Endodermal cell (in vitro differentiated cells): ENCODE measurements at regions not wholly inside any gene's neighbourhood (a gene's known extent, or its start where the extent isn't known, plus 50 kb on each side); places are given as distances from the start of the nearest gene placed in this dataset.

Source experiments
- DNase-seq: peaks from one replicate; pipeline ENCODE4 v3.0.0-alpha.2; 2017
- H3K27ac ChIP-seq: 2 replicates; pipeline ENCODE4 v1.5.1; 2013; ENCODE audit warnings: mild to moderate bottlenecking, low read depth, low read length, moderate library complexity
- H3K27me3 ChIP-seq: 2 replicates; pipeline ENCODE4 v1.6.1; 2013; ENCODE audit warnings: mild to moderate bottlenecking, low read length, moderate library complexity; ENCODE audit not compliant: insufficient read depth, control insufficient read depth, poor library complexity, severe bottlenecking
- H3K36me3 ChIP-seq: 2 replicates; pipeline ENCODE4 v1.7.0; 2013; ENCODE audit warnings: mild to moderate bottlenecking, low read length, moderate library complexity; ENCODE audit not compliant: control insufficient read depth, insufficient read depth
- H3K4me1 ChIP-seq: one replicate; pipeline ENCODE4 v1.7.0; 2013; ENCODE audit warnings: low read length; ENCODE audit not compliant: control insufficient read depth, insufficient read depth
- H3K4me3 ChIP-seq: 2 replicates; pipeline ENCODE4 v1.5.1; 2013; ENCODE audit warnings: mild to moderate bottlenecking, low read length, moderate library complexity
- H3K9ac ChIP-seq: 2 replicates; pipeline ENCODE4 v1.6.1; 2013; ENCODE audit warnings: mild to moderate bottlenecking, low read length, moderate library complexity; ENCODE audit not compliant: poor library complexity, severe bottlenecking; ENCODE audit errors: extremely low read depth
- H3K9me3 ChIP-seq: 2 replicates; pipeline ENCODE4 v1.6.1; 2013; ENCODE audit warnings: mild to moderate bottlenecking, low read length, moderate library complexity; ENCODE audit not compliant: control insufficient read depth
- H3K27ac Mint-ChIP-seq: 2 replicates; pipeline ENCODE4 v1.8.0; 2020; ENCODE audit warnings: mixed read lengths
- H3K27me3 Mint-ChIP-seq: 2 replicates; pipeline ENCODE4 v1.8.0; 2021; ENCODE audit warnings: mild to moderate bottlenecking, mixed read lengths; ENCODE audit not compliant: insufficient read depth
- H3K36me3 Mint-ChIP-seq: 2 replicates; pipeline ENCODE4 v1.8.0; 2020; ENCODE audit warnings: low read depth, mixed read lengths
- H3K4me1 Mint-ChIP-seq: 2 replicates; pipeline ENCODE4 v1.8.0; 2020; ENCODE audit warnings: mixed read lengths
- H3K4me3 Mint-ChIP-seq: 2 replicates; pipeline ENCODE4 v1.8.0; 2020; ENCODE audit warnings: mild to moderate bottlenecking, moderate library complexity, mixed read lengths
- H3K9me3 Mint-ChIP-seq: 2 replicates; pipeline ENCODE4 v1.8.0; 2020; ENCODE audit warnings: mild to moderate bottlenecking, mixed read lengths
- CTCF ChIP-seq: fragments of 200-600 bp; sonication (generic); conservative IDR thresholded peaks from 2 replicates; pipeline ENCODE4 v1.5.0; 2021; ENCODE audit warnings: antibody characterized with exemption, mild to moderate bottlenecking
- WGBS, 2 experiments: methylation state at CpG; one replicate each; pipeline versions ENCODE4 v1.1.5 to v1.1.7; 2013; ENCODE audit warnings: missing lambda C conversion rate in 2 of 2, mixed read lengths in 1 of 2; ENCODE audit not compliant: insufficient coverage in 1 of 2, insufficient read length in 1 of 2; 5-methylcytosine and 5-hydroxymethylcytosine counted together

- no peaks in the 10 kb centered on the region for H3K36me3 Mint-ChIP-seq
- H3K4me3 Mint-ChIP-seq = no peak overlapping the region
- H3K36me3 ChIP-seq = no peaks in the 10 kb centered on the region
- H3K9me3 ChIP-seq = no peaks in the 10 kb centered on the region
- TF ChIP-seq CTCF = no peak
- peaks cover 2% of the 10 kb centered on the region for H3K27me3 Mint-ChIP-seq
- no peaks in the 10 kb centered on the region for H3K4me1 ChIP-seq
- DNase-seq = no peak
- no peak overlapping the region for H3K4me3 ChIP-seq
- H3K27me3 ChIP-seq = no peaks in the 10 kb centered on the region
- no peak overlapping the region for H3K27ac Mint-ChIP-seq
- H3K9me3 Mint-ChIP-seq = no peaks in the 10 kb centered on the region
- peaks cover 3% of the 10 kb centered on the region for H3K4me1 Mint-ChIP-seq
- no peak overlapping the region for H3K27ac ChIP-seq
- H3K9ac ChIP-seq = no peak overlapping the region
- 95 to 96% methylated on average over 4 of the region's 4 CpGs for WGBS, 2 experiments
Observed at GRCh38 chr9:120099065-120099464, 480.9 kb downstream of the CDK5RAP2 start.

- H3K36me3 ChIP-seq = no peaks in the 10 kb centered on the region
- H3K9me3 ChIP-seq = no peaks in the 10 kb centered on the region
- H3K27ac Mint-ChIP-seq = no peak overlapping the region
- no peaks in the 10 kb centered on the region for H3K27me3 ChIP-seq
- TF ChIP-seq CTCF = no peak
- WGBS, 2 experiments = 49 to 68% methylated on average over 4 to 6 of the region's 6 CpGs
- no peaks in the 10 kb centered on the region for H3K36me3 Mint-ChIP-seq
- no peak overlapping the region for H3K9ac ChIP-seq
- no peak overlapping the region for H3K4me3 ChIP-seq
- H3K27ac ChIP-seq = no peak overlapping the region
- no peak overlapping the region for H3K4me3 Mint-ChIP-seq
- peaks cover 2% of the 10 kb centered on the region for H3K27me3 Mint-ChIP-seq
- H3K4me1 ChIP-seq = no peaks in the 10 kb centered on the region
- no peak for DNase-seq
- no peaks in the 10 kb centered on the region for H3K9me3 Mint-ChIP-seq
- peaks cover 3% of the 10 kb centered on the region for H3K4me1 Mint-ChIP-seq
Observed at GRCh38 chr9:120098584-120098983, 481.4 kb downstream of the CDK5RAP2 start.

- Mint-ChIP-seq H3K9me3 (peaks cover 10% of the 10 kb centered on the region), H3K36me3 (no peaks in the 10 kb centered on the region), H3K4me1 (peaks cover 9% of the 10 kb centered on the region), H3K27ac (no peak overlapping the region), H3K27me3 (peaks cover 26% of the 10 kb centered on the region), H3K4me3 (no peak overlapping the region)
- H3K27me3 ChIP-seq = peaks cover 17% of the 10 kb centered on the region
- H3K9ac ChIP-seq = no peak overlapping the region
- no peak overlapping the region for H3K4me3 ChIP-seq
- no peak overlapping the region for H3K27ac ChIP-seq
- peaks cover under 1% of the 10 kb centered on the region for H3K9me3 ChIP-seq
- no peak for TF ChIP-seq CTCF
- no peaks in the 10 kb centered on the region for H3K36me3 ChIP-seq
- WGBS, 2 experiments = 80 to 100% methylated on average over 1 to 3 of the region's 3 CpGs
- no peaks in the 10 kb centered on the region for H3K4me1 ChIP-seq
- DNase-seq = no peak
Observed at GRCh38 chr9:120091206-120091605, 488.8 kb downstream of the CDK5RAP2 start.
